ENCODE measurements at regions not wholly inside any gene's neighbourhood (a gene's known extent, or its start where the extent isn't known, plus 50 kb on each side); places are given as distances from the start of the nearest gene placed in this dataset.

- Histone ChIP-seq H3K9me3 (no peaks in the 10 kb centered on the region), H3K27me3 (no peaks in the 10 kb centered on the region), H3K27ac (no peak overlapping the region), H3K4me1 (no peaks in the 10 kb centered on the region), H3K36me3 (no peaks in the 10 kb centered on the region), H3K4me3 (no peak overlapping the region)
- no peak for DNase-seq
- TF ChIP-seq CTCF (IDR thresholded peaks at IDR 0.05): no peak
- intact Hi-C loops (cut with DNase I; ENCODE audit: low total_unique reads): no loop called here
Observed at GRCh38 chr14:87283547-87283946, 709.4 kb downstream of the GALC start.

- intact Hi-C loops (cut with DNase I; ENCODE audit: low total_unique reads): no loop called here
- H3K27ac ChIP-seq: no peak overlapping the region
- H3K27me3 ChIP-seq: no peaks in the 10 kb centered on the region
- no peak for TF ChIP-seq CTCF (IDR thresholded peaks at IDR 0.05)
- DNase-seq: no peak
- H3K36me3 ChIP-seq: no peaks in the 10 kb centered on the region
- no peak overlapping the region for H3K4me3 ChIP-seq
- H3K9me3 ChIP-seq: no peaks in the 10 kb centered on the region
- H3K4me1 ChIP-seq: no peaks in the 10 kb centered on the region
Observed at GRCh38 chr14:87282266-87282665, 710.7 kb downstream of the GALC start.

- Histone ChIP-seq H3K27me3 (no peaks in the 10 kb centered on the region), H3K27ac (no peak overlapping the region), H3K4me3 (no peak overlapping the region), H3K9me3 (no peaks in the 10 kb centered on the region), H3K36me3 (no peaks in the 10 kb centered on the region), H3K4me1 (no peaks in the 10 kb centered on the region)
- intact Hi-C loops (cut with DNase I; ENCODE audit: low total_unique reads): no loop called here
- TF ChIP-seq CTCF (IDR thresholded peaks at IDR 0.05): no peak
- no peak for DNase-seq
Observed at GRCh38 chr14:87278415-87278814, 714.6 kb downstream of the GALC start.

- H3K36me3 ChIP-seq: no peaks in the 10 kb centered on the region
- peaks cover 0 to 7% (median 0%) of the 10 kb centered on the region in 3 donors for H3K9me3 ChIP-seq
- H3K4me1 ChIP-seq: no peaks in the 10 kb centered on the region
- H3K27me3 ChIP-seq: no peaks in the 10 kb centered on the region
- H3K27ac ChIP-seq: no peak overlapping the region
- no peak for TF ChIP-seq CTCF (IDR thresholded peaks at IDR 0.05)
- intact Hi-C loops (cut with DNase I; ENCODE audit: low total_unique reads): no loop called here
- H3K4me3 ChIP-seq: no peak overlapping the region
- DNase-seq: no peak
Observed at GRCh38 chr14:87271331-87271730, 721.7 kb downstream of the GALC start.

- no peak for TF ChIP-seq CTCF (IDR thresholded peaks at IDR 0.05)
- H3K27me3 ChIP-seq: no peaks in the 10 kb centered on the region
- H3K27ac ChIP-seq: no peak overlapping the region
- H3K9me3 ChIP-seq: peaks cover 0 to 7% (median 0%) of the 10 kb centered on the region in 3 donors
- no peak for DNase-seq
- H3K4me1 ChIP-seq: no peaks in the 10 kb centered on the region
- no peaks in the 10 kb centered on the region for H3K36me3 ChIP-seq
- intact Hi-C loops (cut with DNase I; ENCODE audit: low total_unique reads): no loop called here
- no peak overlapping the region for H3K4me3 ChIP-seq
Observed at GRCh38 chr14:87268997-87269396, 724.0 kb downstream of the GALC start.

- no peaks in the 10 kb centered on the region for H3K4me1 ChIP-seq
- H3K27me3 ChIP-seq: no peaks in the 10 kb centered on the region
- no peak overlapping the region for H3K4me3 ChIP-seq
- no peak for DNase-seq
- no peaks in the 10 kb centered on the region for H3K9me3 ChIP-seq
- no peak for TF ChIP-seq CTCF (IDR thresholded peaks at IDR 0.05)
- no peak overlapping the region for H3K27ac ChIP-seq
- no peaks in the 10 kb centered on the region for H3K36me3 ChIP-seq
- intact Hi-C loops (cut with DNase I; ENCODE audit: low total_unique reads): no loop called here
Observed at GRCh38 chr14:87264796-87265195, 728.2 kb downstream of the GALC start.
